ENCODE measurements at regions not wholly inside any gene's neighbourhood (a gene's known extent, or its start where the extent isn't known, plus 50 kb on each side); places are given as distances from the start of the nearest gene placed in this dataset.

DNA sequence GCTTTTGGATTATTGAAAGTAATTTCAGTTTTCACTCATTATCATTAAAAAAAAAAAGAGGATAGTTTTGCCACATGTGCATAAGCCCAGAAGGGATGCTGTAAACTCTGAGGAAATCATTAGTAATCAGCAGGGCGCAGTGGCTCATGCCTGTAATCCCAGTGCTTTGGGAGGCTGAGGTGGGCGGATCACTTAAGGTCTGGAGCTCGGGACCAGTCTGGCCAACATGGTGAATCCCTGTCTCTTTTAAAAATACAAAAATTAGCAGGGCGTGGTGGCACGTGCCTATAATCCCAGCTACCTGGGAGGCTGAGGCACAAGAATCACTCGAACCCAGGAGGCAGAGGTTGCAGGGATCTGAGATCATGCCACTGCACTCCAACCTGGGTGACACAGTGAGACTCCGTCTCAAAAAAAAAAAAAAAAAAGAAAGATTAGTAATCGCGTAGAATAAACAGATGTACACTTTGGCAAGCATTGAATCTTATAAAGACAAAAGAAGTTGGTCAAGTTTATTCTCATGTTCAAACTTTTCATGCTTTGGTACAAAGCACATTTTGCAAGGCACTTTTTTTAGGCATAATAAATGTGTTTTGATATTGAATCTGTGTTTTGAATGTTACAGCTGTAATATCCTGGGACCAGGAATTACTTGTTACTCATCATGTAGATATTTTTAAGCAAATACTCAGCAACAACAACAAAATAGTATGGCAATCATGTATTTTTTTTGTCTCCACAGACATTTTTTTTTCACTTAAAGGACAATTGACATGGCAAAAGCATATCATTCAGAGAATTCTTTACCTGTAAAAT lies 93.2 kb upstream of the AGTR1 start:
- Histone ChIP-seq H3K27me3 (ENCODE audit: low read length) (no peaks in the 10 kb centered on the region), H4K20me1 (ENCODE audit: insufficient read depth, low read depth, low read length) (no peaks in the 10 kb centered on the region), H3K4me3 (ENCODE audit: low read length) (no peak overlapping the region), H3K4me2 (ENCODE audit: low read depth, low read length, poor library complexity, severe bottlenecking) (no peak overlapping the region), H3K79me2 (ENCODE audit: low read length) (no peaks in the 10 kb centered on the region), H3K9ac (ENCODE audit: low read length) (no peak overlapping the region), H3K4me1 (ENCODE audit: low read length) (no peaks in the 10 kb centered on the region), H3K9me2 (replicated peaks; ENCODE audit: insufficient read depth, low read length) (no peaks in the 10 kb centered on the region), H3K27ac (ENCODE audit: low read length) (no peak overlapping the region), H3K9me3 (ENCODE audit: low read length) (no peaks in the 10 kb centered on the region), H3K36me3 (ENCODE audit: insufficient read depth, low read length) (no peaks in the 10 kb centered on the region), H2AFZ (ENCODE audit: low read length) (no peak overlapping the region)
- no peak for DNase-seq

DNA sequence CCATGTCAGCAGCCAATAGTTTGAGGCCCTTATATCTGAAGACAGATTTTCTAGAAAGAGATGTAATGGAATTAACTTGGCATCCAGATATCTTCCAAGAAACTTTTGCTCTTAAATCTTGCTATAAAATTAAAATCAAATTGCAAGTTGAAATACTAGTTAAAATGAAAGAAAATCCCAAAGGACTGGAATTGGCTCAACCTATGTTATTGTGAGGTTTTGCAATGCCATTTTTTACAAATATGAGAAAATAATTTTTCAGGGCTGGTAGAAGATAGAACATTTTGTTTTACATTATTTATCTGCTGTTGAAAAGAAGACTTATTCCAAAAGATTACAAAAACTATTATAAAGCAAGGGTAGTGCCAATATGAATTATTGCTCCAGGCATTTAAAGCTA lies 92.2 kb upstream of the AGTR1 start:
- no peaks in the 10 kb centered on the region for H3K36me3 ChIP-seq (ENCODE audit: insufficient read depth, low read length)
- H2AFZ ChIP-seq (ENCODE audit: low read length) = no peak overlapping the region
- no peak overlapping the region for H3K4me3 ChIP-seq (ENCODE audit: low read length)
- no peaks in the 10 kb centered on the region for H3K4me1 ChIP-seq (ENCODE audit: low read length)
- no peaks in the 10 kb centered on the region for H4K20me1 ChIP-seq (ENCODE audit: insufficient read depth, low read depth, low read length)
- DNase-seq = no peak
- H3K27me3 ChIP-seq (ENCODE audit: low read length) = no peaks in the 10 kb centered on the region
- no peaks in the 10 kb centered on the region for H3K79me2 ChIP-seq (ENCODE audit: low read length)
- H3K9ac ChIP-seq (ENCODE audit: low read length) = no peak overlapping the region
- no peak overlapping the region for H3K27ac ChIP-seq (ENCODE audit: low read length)
- no peaks in the 10 kb centered on the region for H3K9me2 ChIP-seq (replicated peaks; ENCODE audit: insufficient read depth, low read length)
- no peak overlapping the region for H3K4me2 ChIP-seq (ENCODE audit: low read depth, low read length, poor library complexity, severe bottlenecking)
- no peaks in the 10 kb centered on the region for H3K9me3 ChIP-seq (ENCODE audit: low read length)

DNA sequence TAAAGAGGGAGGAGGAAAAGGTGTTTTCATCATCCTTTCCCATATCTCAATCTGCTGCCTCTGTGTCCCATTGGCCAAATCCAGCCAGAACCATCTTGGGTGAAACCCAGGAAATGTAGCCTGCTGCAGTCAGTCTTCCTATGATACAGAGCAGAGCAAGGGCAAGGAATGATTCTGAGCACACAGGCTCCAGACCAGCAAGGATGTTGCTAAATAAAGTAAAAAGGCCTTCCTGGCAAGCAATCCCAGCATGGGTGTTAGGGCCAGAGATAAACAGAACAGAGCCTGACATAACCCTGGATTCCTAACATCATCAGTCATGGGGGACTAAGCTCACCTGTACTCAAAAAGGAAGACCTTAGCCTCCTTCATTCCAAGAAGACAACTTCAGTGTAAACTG lies 90.7 kb upstream of the AGTR1 start:
- no peaks in the 10 kb centered on the region for H3K27me3 ChIP-seq (ENCODE audit: low read length)
- H3K79me2 ChIP-seq (ENCODE audit: low read length) = no peaks in the 10 kb centered on the region
- H3K4me3 ChIP-seq (ENCODE audit: low read length) = no peak overlapping the region
- no peaks in the 10 kb centered on the region for H3K9me2 ChIP-seq (replicated peaks; ENCODE audit: insufficient read depth, low read length)
- no peaks in the 10 kb centered on the region for H4K20me1 ChIP-seq (ENCODE audit: insufficient read depth, low read depth, low read length)
- no peaks in the 10 kb centered on the region for H3K36me3 ChIP-seq (ENCODE audit: insufficient read depth, low read length)
- DNase-seq = no peak
- no peak overlapping the region for H2AFZ ChIP-seq (ENCODE audit: low read length)
- H3K4me2 ChIP-seq (ENCODE audit: low read depth, low read length, poor library complexity, severe bottlenecking) = no peak overlapping the region
- H3K9me3 ChIP-seq (ENCODE audit: low read length) = no peaks in the 10 kb centered on the region
- no peak overlapping the region for H3K27ac ChIP-seq (ENCODE audit: low read length)
- no peak overlapping the region for H3K9ac ChIP-seq (ENCODE audit: low read length)
- no peaks in the 10 kb centered on the region for H3K4me1 ChIP-seq (ENCODE audit: low read length)

DNA sequence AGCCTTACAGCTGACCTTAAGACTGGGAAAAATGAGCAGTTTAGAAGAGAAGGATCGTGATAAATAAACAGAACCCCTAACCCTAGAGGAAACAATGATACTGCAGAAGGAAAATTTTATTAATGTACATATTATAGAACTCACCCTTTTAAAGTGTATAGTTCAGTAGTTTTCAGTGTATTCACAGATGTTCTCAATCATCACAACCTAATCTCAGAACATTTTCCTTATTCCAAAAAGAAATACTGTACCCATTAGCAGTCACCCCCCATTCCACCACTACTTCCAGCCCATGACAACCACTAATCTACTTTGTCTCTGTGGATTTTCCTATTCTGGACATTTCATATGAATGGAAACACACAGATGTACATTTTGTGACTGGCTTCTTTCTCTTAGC lies 90.2 kb upstream of the AGTR1 start:
- no peak for DNase-seq
- Histone ChIP-seq H2AFZ (ENCODE audit: low read length) (no peak overlapping the region), H3K4me1 (ENCODE audit: low read length) (no peaks in the 10 kb centered on the region), H3K4me3 (ENCODE audit: low read length) (no peak overlapping the region), H3K79me2 (ENCODE audit: low read length) (no peaks in the 10 kb centered on the region), H3K27me3 (ENCODE audit: low read length) (no peaks in the 10 kb centered on the region), H3K9me3 (ENCODE audit: low read length) (no peaks in the 10 kb centered on the region), H3K4me2 (ENCODE audit: low read depth, low read length, poor library complexity, severe bottlenecking) (no peak overlapping the region), H3K36me3 (ENCODE audit: insufficient read depth, low read length) (no peaks in the 10 kb centered on the region), H3K9me2 (replicated peaks; ENCODE audit: insufficient read depth, low read length) (no peaks in the 10 kb centered on the region), H4K20me1 (ENCODE audit: insufficient read depth, low read depth, low read length) (no peaks in the 10 kb centered on the region), H3K27ac (ENCODE audit: low read length) (no peak overlapping the region), H3K9ac (ENCODE audit: low read length) (no peak overlapping the region)

DNA sequence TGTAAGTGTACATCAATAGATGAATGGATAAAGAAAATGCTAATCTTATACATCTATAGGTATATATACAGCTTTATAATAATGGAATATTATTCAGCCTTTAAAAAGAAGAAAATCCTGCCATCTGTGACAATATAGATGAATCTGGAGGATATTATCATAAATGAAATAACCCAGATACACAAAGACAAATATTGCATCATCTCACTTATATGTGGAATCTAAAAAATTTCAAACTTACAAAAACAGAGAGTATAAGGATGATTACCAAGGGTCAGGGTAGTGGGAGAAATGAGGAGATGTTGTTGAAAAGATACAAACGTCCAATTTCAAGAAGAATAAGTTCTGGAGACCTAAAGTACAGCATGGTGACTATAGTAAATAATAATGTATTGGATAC lies 85.4 kb upstream of the AGTR1 start:
- Histone ChIP-seq H3K79me2 (ENCODE audit: low read length) (no peaks in the 10 kb centered on the region), H3K36me3 (ENCODE audit: insufficient read depth, low read length) (no peaks in the 10 kb centered on the region), H3K4me1 (ENCODE audit: low read length) (no peaks in the 10 kb centered on the region), H3K9ac (ENCODE audit: low read length) (no peak overlapping the region), H4K20me1 (ENCODE audit: insufficient read depth, low read depth, low read length) (no peaks in the 10 kb centered on the region), H3K9me3 (ENCODE audit: low read length) (no peaks in the 10 kb centered on the region), H3K4me3 (ENCODE audit: low read length) (no peak overlapping the region), H2AFZ (ENCODE audit: low read length) (no peak overlapping the region), H3K27ac (ENCODE audit: low read length) (no peak overlapping the region), H3K4me2 (ENCODE audit: low read depth, low read length, poor library complexity, severe bottlenecking) (no peak overlapping the region), H3K9me2 (replicated peaks; ENCODE audit: insufficient read depth, low read length) (no peaks in the 10 kb centered on the region), H3K27me3 (ENCODE audit: low read length) (no peaks in the 10 kb centered on the region)
- no peak for DNase-seq

DNA sequence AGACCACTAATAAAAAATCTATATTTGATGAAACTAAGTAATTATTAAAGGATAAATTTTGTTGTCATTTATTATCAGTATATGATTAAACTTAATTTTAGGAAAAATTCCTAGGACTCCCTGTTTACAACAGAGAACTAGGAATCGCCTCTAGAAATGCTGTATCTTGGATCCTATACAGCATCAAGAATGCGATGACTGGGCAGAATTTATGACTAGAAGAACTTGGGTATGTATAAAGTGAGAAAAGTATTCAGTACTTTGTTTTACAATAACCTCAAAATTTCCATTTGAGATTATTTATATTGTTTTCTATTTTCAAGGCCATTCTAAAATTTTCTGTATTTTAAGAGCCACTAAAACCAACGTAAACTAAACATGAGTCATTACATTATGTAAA lies 82.3 kb upstream of the AGTR1 start:
- no peak overlapping the region for H3K9ac ChIP-seq (ENCODE audit: low read length)
- no peaks in the 10 kb centered on the region for H4K20me1 ChIP-seq (ENCODE audit: insufficient read depth, low read depth, low read length)
- H2AFZ ChIP-seq (ENCODE audit: low read length) = no peak overlapping the region
- H3K79me2 ChIP-seq (ENCODE audit: low read length) = no peaks in the 10 kb centered on the region
- no peak overlapping the region for H3K4me2 ChIP-seq (ENCODE audit: low read depth, low read length, poor library complexity, severe bottlenecking)
- no peaks in the 10 kb centered on the region for H3K9me3 ChIP-seq (ENCODE audit: low read length)
- no peaks in the 10 kb centered on the region for H3K9me2 ChIP-seq (replicated peaks; ENCODE audit: insufficient read depth, low read length)
- no peaks in the 10 kb centered on the region for H3K4me1 ChIP-seq (ENCODE audit: low read length)
- H3K4me3 ChIP-seq (ENCODE audit: low read length) = no peak overlapping the region
- no peak overlapping the region for H3K27ac ChIP-seq (ENCODE audit: low read length)
- H3K27me3 ChIP-seq (ENCODE audit: low read length) = no peaks in the 10 kb centered on the region
- H3K36me3 ChIP-seq (ENCODE audit: insufficient read depth, low read length) = no peaks in the 10 kb centered on the region
- DNase-seq = no peak

DNA sequence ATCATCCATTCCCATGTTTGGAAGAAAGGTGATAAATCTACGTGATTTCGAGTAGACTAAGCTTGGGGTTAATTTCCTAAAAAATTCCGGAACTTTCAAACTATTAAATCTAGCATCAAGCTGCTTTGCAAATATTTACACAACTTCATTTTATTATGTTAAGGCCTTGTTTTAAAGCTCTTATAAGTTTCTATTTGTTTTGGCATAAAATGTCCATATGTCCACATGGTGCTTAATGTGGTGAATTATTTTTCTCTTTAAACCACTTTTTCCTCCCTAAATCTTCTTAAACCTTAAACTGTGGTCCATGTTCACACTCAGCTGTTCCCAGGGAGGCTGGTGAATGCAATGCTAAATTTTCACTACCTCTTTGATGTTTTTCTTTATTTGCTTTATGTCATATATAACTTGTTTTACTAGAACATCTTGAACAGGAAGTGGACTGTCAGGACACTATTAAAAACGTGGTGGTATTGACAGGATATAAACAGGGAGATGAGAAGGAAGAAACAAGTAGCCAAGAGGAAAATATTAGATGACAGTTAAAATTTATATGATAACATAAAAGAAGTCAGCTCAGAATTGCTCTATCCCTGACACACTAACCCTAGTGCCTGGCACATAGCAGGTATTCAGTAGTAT lies 72.5 kb upstream of the AGTR1 start:
- Histone ChIP-seq H3K27ac (ENCODE audit: low read length) (no peak overlapping the region), H3K27me3 (ENCODE audit: low read length) (no peaks in the 10 kb centered on the region), H3K9me3 (ENCODE audit: low read length) (no peaks in the 10 kb centered on the region), H3K79me2 (ENCODE audit: low read length) (no peaks in the 10 kb centered on the region), H3K4me1 (ENCODE audit: low read length) (no peaks in the 10 kb centered on the region), H3K4me3 (ENCODE audit: low read length) (no peak overlapping the region), H2AFZ (ENCODE audit: low read length) (no peak overlapping the region), H4K20me1 (ENCODE audit: insufficient read depth, low read depth, low read length) (no peaks in the 10 kb centered on the region), H3K36me3 (ENCODE audit: insufficient read depth, low read length) (no peaks in the 10 kb centered on the region), H3K4me2 (ENCODE audit: low read depth, low read length, poor library complexity, severe bottlenecking) (no peak overlapping the region), H3K9ac (ENCODE audit: low read length) (no peak overlapping the region), H3K9me2 (replicated peaks; ENCODE audit: insufficient read depth, low read length) (no peaks in the 10 kb centered on the region)
- no peak for DNase-seq

DNA sequence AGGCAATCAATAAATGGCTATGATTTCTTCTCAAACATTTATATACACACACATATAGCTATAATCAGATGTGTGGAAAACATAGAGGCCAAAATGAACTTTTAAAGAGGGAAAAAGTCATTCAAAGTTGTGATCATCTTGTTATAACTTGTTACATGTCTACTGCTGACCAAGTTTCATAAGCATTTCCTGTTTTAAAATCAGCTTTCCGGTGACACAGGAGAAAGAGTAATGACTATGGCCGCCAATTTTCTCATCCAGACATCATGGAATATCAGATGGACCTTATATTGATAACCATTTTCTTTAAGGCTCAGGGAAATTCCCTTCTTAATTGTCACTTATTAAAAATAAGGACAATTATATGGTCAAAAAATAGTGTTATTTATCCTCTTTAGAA lies 71.7 kb upstream of the AGTR1 start:
- H3K4me1 ChIP-seq (ENCODE audit: low read length) = no peaks in the 10 kb centered on the region
- no peak overlapping the region for H3K4me2 ChIP-seq (ENCODE audit: low read depth, low read length, poor library complexity, severe bottlenecking)
- H3K27ac ChIP-seq (ENCODE audit: low read length) = no peak overlapping the region
- H3K4me3 ChIP-seq (ENCODE audit: low read length) = no peak overlapping the region
- H3K9ac ChIP-seq (ENCODE audit: low read length) = no peak overlapping the region
- H4K20me1 ChIP-seq (ENCODE audit: insufficient read depth, low read depth, low read length) = no peaks in the 10 kb centered on the region
- no peak overlapping the region for H2AFZ ChIP-seq (ENCODE audit: low read length)
- H3K36me3 ChIP-seq (ENCODE audit: insufficient read depth, low read length) = no peaks in the 10 kb centered on the region
- H3K9me2 ChIP-seq (replicated peaks; ENCODE audit: insufficient read depth, low read length) = no peaks in the 10 kb centered on the region
- no peaks in the 10 kb centered on the region for H3K79me2 ChIP-seq (ENCODE audit: low read length)
- no peaks in the 10 kb centered on the region for H3K9me3 ChIP-seq (ENCODE audit: low read length)
- H3K27me3 ChIP-seq (ENCODE audit: low read length) = no peaks in the 10 kb centered on the region
- no peak for DNase-seq

All from Karpas-422 (cell line).